Neuron (in vitro differentiated cells): ENCODE measurements at regions not wholly inside any gene's neighbourhood (a gene's known extent, or its start where the extent isn't known, plus 50 kb on each side); places are given as distances from the start of the nearest gene placed in this dataset.
A peak's percentile ranks its signal among the peaks of the same experiment; 100 is the strongest.
"Not testable (repeated sequence)": the region's sequence is repeated elsewhere in the genome, so short reads cannot be mapped to it uniquely, and the experiment has no call there.

Experiments
- H2AFZ ChIP-seq: one replicate; pipeline ENCODE4 v1.6.1; 2013; ENCODE audit warnings: low read depth, mild to moderate bottlenecking, inconsistent platforms, low read length, moderate library complexity
- H3K27me3 ChIP-seq: one replicate; pipeline ENCODE4 v1.6.1; 2013; ENCODE audit warnings: low read length; ENCODE audit not compliant: insufficient read depth
- H3K36me3 ChIP-seq: one replicate; pipeline ENCODE4 v1.6.1; 2013; ENCODE audit warnings: low read length; ENCODE audit not compliant: insufficient read depth
- H3K4me1 ChIP-seq: one replicate; pipeline ENCODE4 v1.6.1; 2013; ENCODE audit warnings: low read length; ENCODE audit not compliant: insufficient read depth
- H3K4me3 ChIP-seq: 2 replicates; pipeline ENCODE4 v1.5.1; 2013; ENCODE audit warnings: mild to moderate bottlenecking, low read length, moderate library complexity
- H3K9me3 ChIP-seq: one replicate; pipeline ENCODE4 v1.6.1; 2013; ENCODE audit warnings: low read length

- Histone ChIP-seq H2AFZ (no peak overlapping the region), H3K4me3 (no peak overlapping the region), H3K9me3 (no peaks in the 10 kb centered on the region), H3K4me1 (no peaks in the 10 kb centered on the region), H3K36me3 (no peaks in the 10 kb centered on the region), H3K27me3 (no peaks in the 10 kb centered on the region)
Observed at GRCh38 chr1:193411714-193412113, 225.3 kb upstream of the B3GALT2 start.

GRCh38 chr1:193411215-193411614 lies 224.8 kb upstream of the B3GALT2 start:
- no peaks in the 10 kb centered on the region for H3K36me3 ChIP-seq
- no peaks in the 10 kb centered on the region for H3K27me3 ChIP-seq
- H3K4me1 ChIP-seq = no peaks in the 10 kb centered on the region
- H2AFZ ChIP-seq = no peak overlapping the region
- H3K9me3 ChIP-seq = no peaks in the 10 kb centered on the region
- no peak overlapping the region for H3K4me3 ChIP-seq

GRCh38 chr1:193408782-193409293 lies 222.4 kb upstream of the B3GALT2 start:
- Histone ChIP-seq H3K9me3 (no peaks in the 10 kb centered on the region), H3K27me3 (no peaks in the 10 kb centered on the region), H3K36me3 (no peaks in the 10 kb centered on the region), H3K4me1 (no peaks in the 10 kb centered on the region), H2AFZ (no peak overlapping the region), H3K4me3 (no peak overlapping the region)

- H3K4me3 ChIP-seq = no peak overlapping the region
- peak overlapping the region; percentile 71 for H2AFZ ChIP-seq
- H3K27me3 ChIP-seq = no peaks in the 10 kb centered on the region
- H3K4me1 ChIP-seq = no peaks in the 10 kb centered on the region
- no peaks in the 10 kb centered on the region for H3K36me3 ChIP-seq
- no peaks in the 10 kb centered on the region for H3K9me3 ChIP-seq
Observed at GRCh38 chr1:193406901-193407300, 220.5 kb upstream of the B3GALT2 start.

GRCh38 chr1:193404236-193404635 lies 217.8 kb upstream of the B3GALT2 start:
- no peaks in the 10 kb centered on the region for H3K4me1 ChIP-seq
- no peak overlapping the region for H2AFZ ChIP-seq
- no peak overlapping the region for H3K4me3 ChIP-seq
- H3K27me3 ChIP-seq = no peaks in the 10 kb centered on the region
- no peaks in the 10 kb centered on the region for H3K9me3 ChIP-seq
- no peaks in the 10 kb centered on the region for H3K36me3 ChIP-seq

- H3K4me1 ChIP-seq = no peaks in the 10 kb centered on the region
- no peak overlapping the region for H3K4me3 ChIP-seq
- no peak overlapping the region for H2AFZ ChIP-seq
- no peaks in the 10 kb centered on the region for H3K36me3 ChIP-seq
- no peaks in the 10 kb centered on the region for H3K9me3 ChIP-seq
- H3K27me3 ChIP-seq = no peaks in the 10 kb centered on the region
Observed at GRCh38 chr1:193402977-193403376, 216.6 kb upstream of the B3GALT2 start.

- no peak overlapping the region for H3K4me3 ChIP-seq
- H3K4me1 ChIP-seq = no peaks in the 10 kb centered on the region
- H3K9me3 ChIP-seq = no peaks in the 10 kb centered on the region
- H3K36me3 ChIP-seq = no peaks in the 10 kb centered on the region
- no peak overlapping the region for H2AFZ ChIP-seq
- H3K27me3 ChIP-seq = no peaks in the 10 kb centered on the region
Observed at GRCh38 chr1:193402037-193402436, 215.6 kb upstream of the B3GALT2 start.

- H2AFZ ChIP-seq = no peak overlapping the region
- no peaks in the 10 kb centered on the region for H3K36me3 ChIP-seq
- no peaks in the 10 kb centered on the region for H3K9me3 ChIP-seq
- H3K27me3 ChIP-seq = no peaks in the 10 kb centered on the region
- H3K4me3 ChIP-seq = no peak overlapping the region
- H3K4me1 ChIP-seq = no peaks in the 10 kb centered on the region
Observed at GRCh38 chr1:193394336-193394735, 207.9 kb upstream of the B3GALT2 start.

- Histone ChIP-seq H3K4me1 (no peaks in the 10 kb centered on the region), H3K27me3 (no peaks in the 10 kb centered on the region)
Observed at GRCh38 chr1:193392686-193393085, 206.3 kb upstream of the B3GALT2 start.

GRCh38 chr1:193388683-193389082 lies 202.3 kb upstream of the B3GALT2 start:
- Histone ChIP-seq H3K4me3 (no peak overlapping the region), H3K36me3 (no peaks in the 10 kb centered on the region), H2AFZ (no peak overlapping the region), H3K9me3 (peaks cover 2% of the 10 kb centered on the region), H3K4me1 (no peaks in the 10 kb centered on the region), H3K27me3 (no peaks in the 10 kb centered on the region)

More at GRCh38 chr1:193392686-193393085, 206.3 kb upstream of the B3GALT2 start:
- H2AFZ ChIP-seq = no peak overlapping the region
- H3K36me3 ChIP-seq = no peaks in the 10 kb centered on the region
- H3K4me3 ChIP-seq = no peak overlapping the region
- H3K9me3 ChIP-seq = peaks cover 2% of the 10 kb centered on the region

GRCh38 chr1:193388165-193388564 lies 201.8 kb upstream of the B3GALT2 start:
- peaks cover 2% of the 10 kb centered on the region for H3K9me3 ChIP-seq

GRCh38 chr1:193387406-193387805 lies 201.0 kb upstream of the B3GALT2 start:
- Histone ChIP-seq H3K36me3 (no peaks in the 10 kb centered on the region), H3K27me3 (no peaks in the 10 kb centered on the region), H3K4me1 (no peaks in the 10 kb centered on the region)

More at GRCh38 chr1:193388165-193388564, 201.8 kb upstream of the B3GALT2 start:
- H2AFZ ChIP-seq = no peak overlapping the region
- H3K36me3 ChIP-seq = no peaks in the 10 kb centered on the region
- H3K4me1 ChIP-seq = no peaks in the 10 kb centered on the region
- H3K4me3 ChIP-seq = no peak overlapping the region
- H3K27me3 ChIP-seq = no peaks in the 10 kb centered on the region

GRCh38 chr1:193378451-193378850 lies 192.0 kb upstream of the B3GALT2 start:
- not testable (repeated sequence) for H3K4me3 ChIP-seq, H3K27me3 ChIP-seq, H2AFZ ChIP-seq, H3K9me3 ChIP-seq, H3K36me3 ChIP-seq, H3K4me1 ChIP-seq

More at GRCh38 chr1:193387406-193387805, 201.0 kb upstream of the B3GALT2 start:
- peaks cover 2% of the 10 kb centered on the region for H3K9me3 ChIP-seq
- H2AFZ ChIP-seq = no peak overlapping the region
- H3K4me3 ChIP-seq = no peak overlapping the region

- H3K36me3 ChIP-seq = no peaks in the 10 kb centered on the region
Observed at GRCh38 chr1:193377472-193377871, 191.1 kb upstream of the B3GALT2 start.

More at GRCh38 chr1:193377472-193377871, 191.1 kb upstream of the B3GALT2 start:
- Histone ChIP-seq H3K9me3 (no peaks in the 10 kb centered on the region), H3K4me3 (no peak overlapping the region), H3K27me3 (no peaks in the 10 kb centered on the region), H3K4me1 (no peaks in the 10 kb centered on the region), H2AFZ (no peak overlapping the region)
